Stimulated activated memory B cell treated with anti-CD40 and anti-IgM and Interleukin-4, amounts not matched to agents 10 μg/mL and 1 μg/mL and 100 μg/mL, for 72 hours (primary cell): ENCODE measurements at regions not wholly inside any gene's neighbourhood (a gene's known extent, or its start where the extent isn't known, plus 50 kb on each side); places are given as distances from the start of the nearest gene placed in this dataset.
A peak's percentile ranks its signal among the peaks of the same experiment; 100 is the strongest.

Source experiments
- ATAC-seq: fragments of 150-1000 bp; cut with Tn5 transposase; 2 replicates; pipeline ENCODE4 v1.10.0; 2021
- H3K27ac Mint-ChIP-seq: one replicate; pipeline ENCODE4 v1.8.0; 2022; ENCODE audit warnings: mild to moderate bottlenecking, mixed read lengths
- H3K27me3 Mint-ChIP-seq: one replicate; pipeline ENCODE4 v1.8.0; 2022; ENCODE audit warnings: mixed read lengths
- H3K36me3 Mint-ChIP-seq: one replicate; pipeline ENCODE4 v1.8.0; 2022; ENCODE audit warnings: mixed read lengths
- H3K4me1 Mint-ChIP-seq: one replicate; pipeline ENCODE4 v1.8.0; 2022; ENCODE audit warnings: mixed read lengths
- H3K4me3 Mint-ChIP-seq: one replicate; pipeline ENCODE4 v1.8.0; 2022; ENCODE audit warnings: mild to moderate bottlenecking, moderate library complexity, mixed read lengths
- H3K9me3 Mint-ChIP-seq: one replicate; pipeline ENCODE4 v1.8.0; 2022; ENCODE audit warnings: mixed read lengths

- Mint-ChIP-seq H3K4me3 (no peak overlapping the region), H3K9me3 (peaks cover 9% of the 10 kb centered on the region), H3K4me1 (peaks cover 6% of the 10 kb centered on the region), H3K27me3 (peaks cover 29% of the 10 kb centered on the region), H3K27ac (no peak overlapping the region), H3K36me3 (no peaks in the 10 kb centered on the region)
- ATAC-seq, result no peak
These were observed 195.8 kb upstream of the GSE1 start for GRCh38 chr16:85417156-85417860.

DNA sequence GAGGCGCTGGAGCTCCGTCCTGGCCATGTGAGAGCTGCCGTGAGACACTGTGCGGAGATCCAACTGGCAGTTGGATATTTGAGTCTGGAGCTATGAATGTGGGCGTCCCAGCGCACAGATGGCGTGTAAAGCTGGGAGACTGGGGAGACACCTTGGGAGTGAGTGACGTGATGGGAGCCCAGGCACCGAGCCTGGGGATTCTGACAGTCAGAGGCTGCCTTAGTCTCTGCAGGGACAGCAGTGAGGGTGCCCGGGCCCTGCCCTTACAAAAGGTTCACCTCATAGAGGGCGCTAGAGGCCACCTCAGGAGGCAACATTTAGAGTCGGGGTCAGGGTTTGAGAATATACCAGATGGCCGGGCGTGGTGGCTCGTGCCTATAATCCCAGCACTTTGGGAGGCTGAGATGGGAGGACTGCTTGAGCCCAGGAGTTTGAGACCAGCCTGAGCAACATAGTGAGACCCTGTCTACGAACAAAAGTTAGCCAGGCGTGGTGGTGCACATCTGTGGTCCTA is 194.1 kb upstream of the GSE1 start:
- H3K9me3 Mint-ChIP-seq, result peaks cover under 1% of the 10 kb centered on the region
- ATAC-seq, result no peak
- H3K4me3 Mint-ChIP-seq, result no peak overlapping the region
- H3K36me3 Mint-ChIP-seq, result no peaks in the 10 kb centered on the region
- H3K4me1 Mint-ChIP-seq, result peaks cover 6% of the 10 kb centered on the region
- no peak overlapping the region for H3K27ac Mint-ChIP-seq
- peaks cover 35% of the 10 kb centered on the region for H3K27me3 Mint-ChIP-seq

- Mint-ChIP-seq H3K27ac (no peak overlapping the region), H3K4me1 (peaks cover 6% of the 10 kb centered on the region), H3K9me3 (no peaks in the 10 kb centered on the region), H3K4me3 (no peak overlapping the region), H3K27me3 (peaks cover 42% of the 10 kb centered on the region), H3K36me3 (no peaks in the 10 kb centered on the region)
- ATAC-seq, result no peak
These were observed 193.4 kb upstream of the GSE1 start for GRCh38 chr16:85419503-85420408.

DNA sequence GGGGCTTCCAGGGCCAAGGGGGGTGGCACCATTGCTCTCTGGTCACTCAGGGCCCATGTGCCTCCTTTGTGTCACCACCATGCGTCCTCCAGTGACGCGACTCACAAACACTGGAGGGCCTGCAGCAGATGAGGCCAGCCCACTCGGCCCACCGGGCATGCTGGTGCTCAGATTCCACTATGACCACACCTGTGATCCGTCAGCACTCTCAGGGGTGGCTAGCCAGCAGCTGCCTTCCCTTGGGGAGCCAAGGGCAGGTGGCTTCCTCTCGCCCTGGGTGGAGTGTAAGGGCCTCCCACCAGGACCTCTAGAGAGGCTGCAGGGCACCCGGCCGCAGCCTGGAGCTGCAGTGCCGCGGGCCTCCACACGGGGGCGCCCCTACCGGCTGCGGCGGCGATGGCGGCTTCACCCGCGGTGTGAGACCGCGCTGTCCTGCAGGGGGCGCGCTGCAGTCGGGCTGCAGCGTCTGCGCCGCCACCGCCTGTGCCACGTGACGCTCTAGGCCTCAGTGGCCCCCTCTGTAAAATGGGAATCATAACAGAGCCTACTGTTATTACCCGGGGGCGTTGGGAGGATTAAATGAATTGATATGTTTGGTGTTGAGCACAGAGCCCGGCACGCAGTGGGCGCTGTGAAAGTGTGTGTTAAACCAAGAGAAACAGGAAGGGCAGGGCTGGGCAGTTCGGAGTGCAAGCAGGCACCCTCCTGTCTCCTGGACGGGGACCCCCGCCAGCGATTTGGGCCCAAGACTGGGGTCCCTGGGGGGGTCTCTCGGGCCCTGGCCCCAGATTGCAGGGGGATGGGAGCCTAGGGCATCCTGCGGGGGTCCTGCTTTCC is 192.4 kb upstream of the GSE1 start:
- Mint-ChIP-seq H3K4me3 (no peak overlapping the region), H3K27ac (no peak overlapping the region), H3K27me3 (peaks cover 52% of the 10 kb centered on the region)

GRCh38 chr16:85421338-85422195 is 191.6 kb upstream of the GSE1 start:
- ATAC-seq, result no peak
- H3K27me3 Mint-ChIP-seq, result peaks cover 60% of the 10 kb centered on the region
- peaks cover 6% of the 10 kb centered on the region for H3K4me1 Mint-ChIP-seq
- no peaks in the 10 kb centered on the region for H3K9me3 Mint-ChIP-seq
- H3K36me3 Mint-ChIP-seq, result no peaks in the 10 kb centered on the region
- no peak overlapping the region for H3K27ac Mint-ChIP-seq
- no peak overlapping the region for H3K4me3 Mint-ChIP-seq

More for the DNA sequence above, 192.4 kb upstream of the GSE1 start:
- H3K4me1 Mint-ChIP-seq, result peaks cover 6% of the 10 kb centered on the region
- no peaks in the 10 kb centered on the region for H3K9me3 Mint-ChIP-seq
- peak; percentile 69 for ATAC-seq
- no peaks in the 10 kb centered on the region for H3K36me3 Mint-ChIP-seq

GRCh38 chr16:85422196-85422631 is 190.9 kb upstream of the GSE1 start:
- Mint-ChIP-seq H3K36me3 (no peaks in the 10 kb centered on the region), H3K27me3 (peaks cover 64% of the 10 kb centered on the region), H3K4me3 (no peak overlapping the region), H3K9me3 (no peaks in the 10 kb centered on the region), H3K27ac (no peak overlapping the region), H3K4me1 (peaks cover 6% of the 10 kb centered on the region)
- no peak for ATAC-seq

- Mint-ChIP-seq H3K27ac (no peak overlapping the region), H3K4me1 (peaks cover 6% of the 10 kb centered on the region), H3K36me3 (no peaks in the 10 kb centered on the region), H3K9me3 (no peaks in the 10 kb centered on the region), H3K27me3 (peaks cover 57% of the 10 kb centered on the region), H3K4me3 (no peak overlapping the region)
- ATAC-seq, result no peak
These were observed 190.2 kb upstream of the GSE1 start for GRCh38 chr16:85422632-85423550.

- Mint-ChIP-seq H3K36me3 (no peaks in the 10 kb centered on the region), H3K4me3 (no peak overlapping the region), H3K27me3 (peaks cover 50% of the 10 kb centered on the region), H3K27ac (no peak overlapping the region), H3K4me1 (peaks cover 6% of the 10 kb centered on the region), H3K9me3 (no peaks in the 10 kb centered on the region)
- ATAC-seq, result no peak
These were observed 189.5 kb upstream of the GSE1 start for GRCh38 chr16:85423631-85424030.

GRCh38 chr16:85424260-85425073 is 188.7 kb upstream of the GSE1 start:
- no peaks in the 10 kb centered on the region for H3K9me3 Mint-ChIP-seq
- no peak for ATAC-seq
- H3K27me3 Mint-ChIP-seq, result peaks cover 49% of the 10 kb centered on the region
- H3K27ac Mint-ChIP-seq, result no peak overlapping the region
- no peak overlapping the region for H3K4me3 Mint-ChIP-seq
- H3K4me1 Mint-ChIP-seq, result peaks cover 6% of the 10 kb centered on the region
- no peaks in the 10 kb centered on the region for H3K36me3 Mint-ChIP-seq

DNA sequence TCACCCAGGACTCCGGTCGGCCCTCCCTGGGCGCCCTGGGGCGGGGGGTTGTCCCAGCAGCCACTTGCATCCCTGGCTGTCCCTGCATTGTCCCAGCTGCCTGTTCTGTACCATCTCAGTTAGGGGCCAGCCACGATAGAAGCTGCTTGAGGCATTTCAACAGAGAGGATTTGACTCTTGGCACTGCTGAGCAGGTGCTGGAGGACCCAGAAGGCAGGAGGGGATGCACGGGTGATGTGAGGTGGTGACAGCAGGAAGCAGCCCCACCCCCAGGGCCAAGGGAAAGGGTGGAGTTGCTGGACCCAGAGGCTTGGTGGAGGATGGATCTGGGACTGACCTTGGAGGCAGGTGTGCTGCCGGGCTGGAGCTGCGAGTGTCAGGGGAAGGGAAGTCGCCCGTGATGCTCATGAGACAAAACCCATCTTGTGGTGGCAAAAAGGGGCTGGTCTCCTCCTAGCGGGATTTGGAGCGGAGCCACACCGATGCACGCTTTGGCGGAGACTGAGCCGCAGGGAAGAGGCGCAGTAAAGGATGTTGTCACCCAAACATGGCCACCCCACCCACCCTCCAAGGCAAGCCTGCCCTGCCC is 188.0 kb upstream of the GSE1 start:
- Mint-ChIP-seq H3K27ac (no peak overlapping the region), H3K4me1 (peaks cover 6% of the 10 kb centered on the region), H3K27me3 (peaks cover 55% of the 10 kb centered on the region), H3K36me3 (no peaks in the 10 kb centered on the region), H3K4me3 (no peak overlapping the region), H3K9me3 (no peaks in the 10 kb centered on the region)
- no peak for ATAC-seq

DNA sequence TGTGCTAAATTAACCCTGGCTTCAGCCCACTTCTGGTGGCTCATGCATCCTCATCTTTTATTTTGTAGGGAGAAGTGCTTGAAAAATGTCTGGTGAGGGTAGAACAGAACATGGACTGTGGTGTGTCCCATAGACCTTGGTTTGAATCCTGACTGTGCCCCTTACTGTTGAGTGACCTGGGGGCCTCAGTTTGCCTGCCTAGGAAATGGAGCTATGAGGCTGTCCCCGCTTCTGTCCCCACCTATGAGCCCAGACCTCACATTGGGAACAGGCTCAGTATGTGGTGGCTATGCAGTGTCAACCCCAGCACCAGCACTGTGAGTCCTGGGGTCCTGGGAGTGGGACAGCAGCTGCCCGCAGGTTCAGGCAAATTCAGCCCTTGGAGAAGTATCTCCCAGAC is 186.3 kb upstream of the GSE1 start:
- no peaks in the 10 kb centered on the region for H3K36me3 Mint-ChIP-seq
- no peak overlapping the region for H3K27ac Mint-ChIP-seq
- no peak overlapping the region for H3K4me3 Mint-ChIP-seq
- no peaks in the 10 kb centered on the region for H3K9me3 Mint-ChIP-seq
- peaks cover 47% of the 10 kb centered on the region for H3K27me3 Mint-ChIP-seq
- H3K4me1 Mint-ChIP-seq, result no peaks in the 10 kb centered on the region
- ATAC-seq, result no peak

DNA sequence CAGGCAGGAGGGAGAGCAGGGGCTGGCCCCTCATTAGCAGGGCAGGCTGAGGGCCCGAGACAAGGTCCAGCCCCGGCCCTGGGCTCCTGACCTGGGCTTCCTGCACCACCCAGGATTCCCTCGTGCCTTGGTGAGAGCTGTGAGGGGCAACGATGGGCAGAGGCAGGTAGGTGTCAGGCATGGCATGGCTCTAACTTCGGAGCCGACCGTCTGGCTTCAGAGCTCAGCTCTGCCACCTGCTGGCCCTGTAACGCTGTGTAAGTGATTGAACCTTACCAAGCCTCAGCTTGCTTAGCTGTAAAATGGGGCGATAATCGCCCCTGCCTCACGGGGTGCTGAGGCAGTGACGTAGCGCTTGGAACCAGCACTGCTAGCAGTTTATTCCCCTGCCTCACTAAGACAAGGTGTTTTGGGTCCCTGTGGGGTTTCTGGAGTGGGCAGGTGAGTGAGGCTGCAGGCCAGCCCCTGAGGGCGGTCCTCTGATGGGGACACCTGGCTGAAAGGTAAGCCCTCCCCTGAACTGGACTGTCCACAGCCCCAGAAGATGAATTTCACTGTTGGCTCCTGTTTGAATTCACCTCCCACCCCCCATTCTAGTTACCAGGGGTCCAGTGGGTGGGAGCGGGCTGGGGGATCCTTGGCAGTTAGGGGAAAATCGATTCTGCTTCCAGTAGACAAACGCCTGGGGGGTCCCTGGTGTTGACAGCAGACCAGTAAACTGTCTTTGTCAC is 184.8 kb upstream of the GSE1 start:
- H3K4me3 Mint-ChIP-seq, result no peak overlapping the region
- H3K9me3 Mint-ChIP-seq, result no peaks in the 10 kb centered on the region
- ATAC-seq, result peak; percentile 54
- H3K27ac Mint-ChIP-seq, result no peak overlapping the region
- no peaks in the 10 kb centered on the region for H3K4me1 Mint-ChIP-seq
- no peaks in the 10 kb centered on the region for H3K36me3 Mint-ChIP-seq
- H3K27me3 Mint-ChIP-seq, result peaks cover 57% of the 10 kb centered on the region
